PC-9 (cell line): ENCODE measurements at regions not wholly inside any gene's neighbourhood (a gene's known extent, or its start where the extent isn't known, plus 50 kb on each side); places are given as distances from the start of the nearest gene placed in this dataset.

ENCODE experiments used
- EZH2 ChIP-seq: fragments of 200-600 bp; sonication (generic); IDR thresholded peaks from 2 replicates; pipeline ENCODE4 v1.8.0; 2017; ENCODE audit warnings: antibody characterized with exemption, low read depth
- TF ChIP-seq, protein P1 (sequence below): fragments of 200-600 bp; sonication (generic); conservative IDR thresholded peaks from 2 replicates; pipeline ENCODE4 v1.6.1; 2017; ENCODE audit warnings: mixed run types, antibody characterized with exemption, mild to moderate bottlenecking, moderate library complexity

DNA sequence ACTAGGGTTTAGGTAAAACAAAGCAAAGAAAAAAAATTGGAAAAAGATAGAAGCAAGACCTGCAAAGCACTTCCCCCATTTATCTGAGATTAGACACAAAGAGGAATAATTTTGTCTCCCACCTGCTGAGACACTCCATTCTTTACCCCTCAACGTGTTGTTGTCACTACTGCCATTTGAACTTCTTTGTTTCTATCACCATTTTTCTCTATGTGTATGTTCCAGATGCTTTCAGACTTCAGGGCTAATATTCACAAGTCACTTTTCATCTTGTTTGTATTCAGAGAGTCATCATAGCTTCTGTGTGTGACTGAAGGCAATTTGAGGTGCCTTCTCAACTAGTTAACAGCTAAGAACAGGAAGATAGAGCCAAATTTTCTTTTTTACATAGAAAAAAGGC lies 512.5 kb downstream of the TBC1D4 start:
- TF ChIP-seq, protein P1, sequence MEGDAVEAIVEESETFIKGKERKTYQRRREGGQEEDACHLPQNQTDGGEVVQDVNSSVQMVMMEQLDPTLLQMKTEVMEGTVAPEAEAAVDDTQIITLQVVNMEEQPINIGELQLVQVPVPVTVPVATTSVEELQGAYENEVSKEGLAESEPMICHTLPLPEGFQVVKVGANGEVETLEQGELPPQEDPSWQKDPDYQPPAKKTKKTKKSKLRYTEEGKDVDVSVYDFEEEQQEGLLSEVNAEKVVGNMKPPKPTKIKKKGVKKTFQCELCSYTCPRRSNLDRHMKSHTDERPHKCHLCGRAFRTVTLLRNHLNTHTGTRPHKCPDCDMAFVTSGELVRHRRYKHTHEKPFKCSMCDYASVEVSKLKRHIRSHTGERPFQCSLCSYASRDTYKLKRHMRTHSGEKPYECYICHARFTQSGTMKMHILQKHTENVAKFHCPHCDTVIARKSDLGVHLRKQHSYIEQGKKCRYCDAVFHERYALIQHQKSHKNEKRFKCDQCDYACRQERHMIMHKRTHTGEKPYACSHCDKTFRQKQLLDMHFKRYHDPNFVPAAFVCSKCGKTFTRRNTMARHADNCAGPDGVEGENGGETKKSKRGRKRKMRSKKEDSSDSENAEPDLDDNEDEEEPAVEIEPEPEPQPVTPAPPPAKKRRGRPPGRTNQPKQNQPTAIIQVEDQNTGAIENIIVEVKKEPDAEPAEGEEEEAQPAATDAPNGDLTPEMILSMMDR: no peak
- no peak for TF ChIP-seq EZH2
